ENCODE measurements at regions not wholly inside any gene's neighbourhood (a gene's known extent, or its start where the extent isn't known, plus 50 kb on each side); places are given as distances from the start of the nearest gene placed in this dataset.

DNA sequence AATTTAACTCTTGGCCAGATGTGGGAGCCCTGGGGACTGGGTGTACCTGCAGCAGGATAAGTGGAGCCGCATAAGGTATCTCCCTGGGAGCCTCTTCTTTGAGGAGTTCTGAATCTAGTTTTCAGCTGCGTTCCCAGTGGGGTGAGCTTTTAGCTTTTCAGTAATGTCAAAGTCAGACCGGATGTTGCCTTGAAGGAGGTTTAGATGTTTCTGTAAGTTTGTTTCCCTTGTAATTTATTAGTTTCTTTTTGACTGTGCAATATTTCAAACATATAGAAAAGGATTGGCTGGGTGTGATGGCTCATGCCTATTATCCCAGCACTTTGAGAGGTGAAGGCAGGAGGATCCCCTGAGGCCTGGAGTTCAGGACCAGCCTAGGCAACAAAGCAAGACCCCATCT lies 98.6 kb upstream of the EEF2KMT start:
- H3K36me3 Mint-ChIP-seq (ENCODE audit: low read depth): no peaks in the 10 kb centered on the region
- DNase-seq (no peak), ATAC-seq (no peak)
- H3K27ac Mint-ChIP-seq: no peak overlapping the region
- intact Hi-C loops (cut with micrococcal nuclease): no loop called here
- H3K9me3 Mint-ChIP-seq: no peaks in the 10 kb centered on the region
- no peaks in the 10 kb centered on the region for H3K27me3 Mint-ChIP-seq
- ChIA-PET POLR2A (no interaction called here), CTCF (no interaction called here)
- no peaks in the 10 kb centered on the region for H3K4me1 Mint-ChIP-seq (ENCODE audit: low read depth)
- no peak overlapping the region for H3K4me3 Mint-ChIP-seq
- TF ChIP-seq, protein P1, sequence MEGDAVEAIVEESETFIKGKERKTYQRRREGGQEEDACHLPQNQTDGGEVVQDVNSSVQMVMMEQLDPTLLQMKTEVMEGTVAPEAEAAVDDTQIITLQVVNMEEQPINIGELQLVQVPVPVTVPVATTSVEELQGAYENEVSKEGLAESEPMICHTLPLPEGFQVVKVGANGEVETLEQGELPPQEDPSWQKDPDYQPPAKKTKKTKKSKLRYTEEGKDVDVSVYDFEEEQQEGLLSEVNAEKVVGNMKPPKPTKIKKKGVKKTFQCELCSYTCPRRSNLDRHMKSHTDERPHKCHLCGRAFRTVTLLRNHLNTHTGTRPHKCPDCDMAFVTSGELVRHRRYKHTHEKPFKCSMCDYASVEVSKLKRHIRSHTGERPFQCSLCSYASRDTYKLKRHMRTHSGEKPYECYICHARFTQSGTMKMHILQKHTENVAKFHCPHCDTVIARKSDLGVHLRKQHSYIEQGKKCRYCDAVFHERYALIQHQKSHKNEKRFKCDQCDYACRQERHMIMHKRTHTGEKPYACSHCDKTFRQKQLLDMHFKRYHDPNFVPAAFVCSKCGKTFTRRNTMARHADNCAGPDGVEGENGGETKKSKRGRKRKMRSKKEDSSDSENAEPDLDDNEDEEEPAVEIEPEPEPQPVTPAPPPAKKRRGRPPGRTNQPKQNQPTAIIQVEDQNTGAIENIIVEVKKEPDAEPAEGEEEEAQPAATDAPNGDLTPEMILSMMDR (IDR thresholded peaks at IDR 0.05): no peak

DNA sequence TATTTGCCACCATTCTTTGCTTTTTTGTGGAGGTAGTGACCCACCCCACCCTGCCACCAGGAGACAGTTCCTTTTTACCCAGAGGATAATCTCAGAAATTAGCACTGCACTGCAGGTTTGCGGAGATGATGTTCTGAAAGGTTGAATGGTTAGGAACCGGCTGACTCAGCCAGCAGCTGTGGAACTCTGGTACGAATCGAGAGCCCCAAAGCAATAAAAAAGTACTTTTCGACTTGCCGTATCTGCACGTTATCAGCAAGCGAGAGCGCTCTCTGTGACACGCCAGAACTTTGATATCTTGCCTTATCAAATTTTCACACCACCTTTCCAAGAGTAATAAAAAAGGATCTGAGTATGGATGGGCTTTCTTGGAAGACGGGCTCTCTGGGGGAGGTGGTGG lies 96.3 kb upstream of the EEF2KMT start:
- Mint-ChIP-seq H3K9me3 (no peaks in the 10 kb centered on the region), H3K36me3 (ENCODE audit: low read depth) (no peaks in the 10 kb centered on the region), H3K4me1 (ENCODE audit: low read depth) (no peaks in the 10 kb centered on the region), H3K27me3 (no peaks in the 10 kb centered on the region), H3K27ac (no peak overlapping the region), H3K4me3 (no peak overlapping the region)
- ChIA-PET POLR2A (no interaction called here), CTCF (no interaction called here)
- intact Hi-C loops (cut with micrococcal nuclease): no loop called here
- TF ChIP-seq, protein P1 (IDR thresholded peaks at IDR 0.05): no peak
- ATAC-seq (no peak), DNase-seq (no peak)

DNA sequence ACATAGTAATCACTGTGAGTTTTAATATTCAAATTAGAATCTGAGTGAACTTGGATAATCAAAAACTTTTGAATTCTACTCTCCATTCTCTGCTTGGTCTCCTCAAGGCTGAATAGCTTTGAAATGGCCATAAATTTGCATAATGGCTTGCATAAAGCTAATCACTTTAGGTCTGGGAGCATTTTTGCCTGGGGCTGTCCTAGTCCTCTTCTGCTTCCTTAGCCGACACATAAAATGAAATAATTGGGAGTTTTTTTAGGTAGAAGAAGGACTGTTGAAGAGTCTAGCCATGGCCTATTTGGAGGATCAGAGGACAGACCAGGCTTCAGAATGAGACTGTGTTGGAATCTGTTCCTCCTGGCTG lies 91.4 kb upstream of the EEF2KMT start:
- CTCF ChIA-PET: no interaction called here
- no peaks in the 10 kb centered on the region for H3K36me3 Mint-ChIP-seq (ENCODE audit: low read depth)
- ATAC-seq: no peak
- intact Hi-C loops (cut with micrococcal nuclease): no loop called here
- no peak for DNase-seq
- no peaks in the 10 kb centered on the region for H3K4me1 Mint-ChIP-seq (ENCODE audit: low read depth)
- H3K9me3 Mint-ChIP-seq: no peaks in the 10 kb centered on the region
- TF ChIP-seq, protein P1 (IDR thresholded peaks at IDR 0.05): no peak
- H3K27me3 Mint-ChIP-seq: no peaks in the 10 kb centered on the region
- H3K4me3 Mint-ChIP-seq: no peak overlapping the region
- POLR2A ChIA-PET: no interaction called here
- H3K27ac Mint-ChIP-seq: no peak overlapping the region

DNA sequence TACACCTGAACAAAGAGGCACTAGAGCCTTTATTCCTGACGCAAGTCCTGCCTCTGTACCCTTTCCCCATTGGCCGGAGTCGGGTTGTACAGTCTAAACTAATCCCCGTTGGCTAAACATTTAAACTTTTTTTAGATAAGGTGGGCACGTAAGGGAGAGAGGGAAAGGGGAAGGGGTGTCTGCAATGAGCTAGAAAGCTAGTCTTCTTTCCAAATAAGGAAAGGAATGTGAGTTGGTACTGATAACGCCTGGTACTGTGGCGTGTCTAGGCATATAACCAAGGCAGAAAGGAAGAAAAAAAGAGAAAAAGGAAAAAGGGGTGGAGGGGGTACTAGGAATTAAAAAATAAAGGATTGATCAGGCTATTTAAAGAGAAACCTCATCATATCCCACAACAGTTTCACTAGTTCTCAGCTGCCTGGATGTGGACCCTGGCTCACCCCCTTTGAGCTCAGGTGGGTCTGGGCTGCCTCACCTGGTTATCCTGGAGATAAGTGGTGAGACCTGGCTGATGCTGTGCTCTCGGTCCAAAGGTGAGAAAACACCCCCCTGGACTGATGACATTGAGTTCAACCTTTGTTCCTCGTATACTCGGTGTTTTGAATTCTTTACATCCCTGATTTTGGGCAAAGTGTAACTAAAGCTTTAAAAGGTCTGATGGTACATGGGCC lies 90.9 kb upstream of the EEF2KMT start:
- no peak for DNase-seq
- Mint-ChIP-seq H3K27me3 (no peaks in the 10 kb centered on the region), H3K36me3 (ENCODE audit: low read depth) (no peaks in the 10 kb centered on the region), H3K27ac (no peak overlapping the region), H3K9me3 (no peaks in the 10 kb centered on the region), H3K4me1 (ENCODE audit: low read depth) (no peaks in the 10 kb centered on the region), H3K4me3 (no peak overlapping the region)
- ChIA-PET CTCF (no interaction called here), POLR2A (no interaction called here)
- intact Hi-C loops (cut with micrococcal nuclease): no loop called here
- TF ChIP-seq, protein P1 (IDR thresholded peaks at IDR 0.05): no peak
- ATAC-seq: no peak

DNA sequence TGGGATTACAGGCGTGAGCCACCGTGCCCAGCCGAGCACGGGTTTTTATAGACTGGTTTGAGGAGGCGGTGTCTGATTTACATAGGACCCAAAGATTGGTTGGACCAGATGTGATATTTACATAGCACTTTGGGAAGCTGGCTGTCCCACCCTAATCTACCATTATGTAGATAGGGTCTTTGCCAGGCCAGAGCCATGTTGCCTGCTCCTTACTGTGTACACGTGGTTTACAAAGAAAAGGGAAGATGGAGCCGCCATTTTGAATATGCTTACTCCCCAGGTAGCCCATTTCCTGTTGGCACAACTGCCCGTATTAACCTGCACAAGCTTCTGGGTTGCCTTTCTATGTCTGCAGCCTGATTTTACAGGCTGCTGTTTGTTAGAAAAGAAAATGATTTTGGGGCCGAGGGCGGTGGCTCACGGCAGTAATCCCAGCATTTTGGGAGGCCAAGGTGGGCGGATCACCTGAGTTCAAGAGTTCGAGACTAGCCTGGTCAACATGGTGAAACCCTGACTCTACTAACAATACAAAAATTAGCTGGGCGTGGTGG lies 89.9 kb upstream of the EEF2KMT start:
- DNase-seq (no peak), ATAC-seq (no peak)
- H3K4me1 Mint-ChIP-seq (ENCODE audit: low read depth): no peaks in the 10 kb centered on the region
- H3K9me3 Mint-ChIP-seq: no peaks in the 10 kb centered on the region
- intact Hi-C loops (cut with micrococcal nuclease): no loop called here
- H3K27ac Mint-ChIP-seq: no peak overlapping the region
- ChIA-PET POLR2A (no interaction called here), CTCF (no interaction called here)
- no peaks in the 10 kb centered on the region for H3K27me3 Mint-ChIP-seq
- H3K36me3 Mint-ChIP-seq (ENCODE audit: low read depth): no peaks in the 10 kb centered on the region
- TF ChIP-seq, protein P1 (IDR thresholded peaks at IDR 0.05): no peak
- H3K4me3 Mint-ChIP-seq: no peak overlapping the region

All from activated CD8-positive, alpha-beta T cell treated with anti-CD3 and anti-CD28 coated beads for 36 hours (primary cell).